GM12875 (cell line): ENCODE measurements at regions not wholly inside any gene's neighbourhood (a gene's known extent, or its start where the extent isn't known, plus 50 kb on each side); places are given as distances from the start of the nearest gene placed in this dataset.

Source experiments
- H3K4me3 ChIP-seq: one replicate; pipeline ENCODE4 v1.5.1; 2011; ENCODE audit warnings: low read depth, low read length, control low read depth
- CTCF ChIP-seq: IDR thresholded peaks from 2 replicates; pipeline ENCODE4 v1.5.1; 2011; ENCODE audit warnings: low read depth, mild to moderate bottlenecking, control low read depth, inconsistent platforms, low read length, moderate library complexity, borderline replicate concordance; ENCODE audit not compliant: insufficient read depth

GRCh38 chr1:82515650-82516049 is 714.9 kb downstream of the ADGRL2 start:
- TF ChIP-seq CTCF: no peak
- H3K4me3 ChIP-seq: no peak overlapping the region

GRCh38 chr1:82511441-82511840 is 710.7 kb downstream of the ADGRL2 start:
- no peak overlapping the region for H3K4me3 ChIP-seq
- TF ChIP-seq CTCF: no peak

GRCh38 chr1:82510431-82510830 is 709.7 kb downstream of the ADGRL2 start:
- H3K4me3 ChIP-seq: no peak overlapping the region
- TF ChIP-seq CTCF: no peak

- H3K4me3 ChIP-seq: no peak overlapping the region
- TF ChIP-seq CTCF: no peak
These were observed 706.3 kb downstream of the ADGRL2 start for GRCh38 chr1:82507011-82507410.

- H3K4me3 ChIP-seq: no peak overlapping the region
- no peak for TF ChIP-seq CTCF
These were observed 703.1 kb downstream of the ADGRL2 start for GRCh38 chr1:82503822-82504221.

- no peak for TF ChIP-seq CTCF
- H3K4me3 ChIP-seq: no peak overlapping the region
These were observed 698.3 kb downstream of the ADGRL2 start for GRCh38 chr1:82499022-82499421.

- no peak for TF ChIP-seq CTCF
- H3K4me3 ChIP-seq: no peak overlapping the region
These were observed 693.4 kb downstream of the ADGRL2 start for GRCh38 chr1:82494117-82494516.
